NCI-H82 (cell line): ENCODE measurements at regions not wholly inside any gene's neighbourhood (a gene's known extent, or its start where the extent isn't known, plus 50 kb on each side); places are given as distances from the start of the nearest gene placed in this dataset.
"Not testable (repeated sequence)": the region's sequence is repeated elsewhere in the genome, so short reads cannot be mapped to it uniquely, and the experiment has no call there.

Source experiments
- DNase-seq: peaks from one replicate; lab custom pipeline; 2025; lab: John Stamatoyannopoulos, UW

- DNase-seq, result no peak
These were observed 323.2 kb upstream of the INTU start for GRCh38 chr4:127309369-127310102.

GRCh38 chr4:127311371-127311770 lies 321.4 kb upstream of the INTU start:
- DNase-seq, result no peak

- DNase-seq, result no peak
These were observed 320.8 kb upstream of the INTU start for GRCh38 chr4:127311924-127312323.

- no peak for DNase-seq
These were observed 319.0 kb upstream of the INTU start for GRCh38 chr4:127313767-127314166.

GRCh38 chr4:127327491-127327890 lies 305.3 kb upstream of the INTU start:
- no peak for DNase-seq

GRCh38 chr4:127335073-127335620 lies 297.6 kb upstream of the INTU start:
- no peak for DNase-seq

- no peak for DNase-seq
These were observed 297.0 kb upstream of the INTU start for GRCh38 chr4:127335732-127336131.

- not testable (repeated sequence) for DNase-seq
These were observed 289.6 kb upstream of the INTU start for GRCh38 chr4:127343123-127343522.

GRCh38 chr4:127344071-127344470 lies 288.7 kb upstream of the INTU start:
- DNase-seq, result no peak

GRCh38 chr4:127347936-127348335 lies 284.8 kb upstream of the INTU start:
- no peak for DNase-seq

GRCh38 chr4:127352220-127353113 lies 280.3 kb upstream of the INTU start:
- no peak for DNase-seq

- DNase-seq, result no peak
These were observed 277.0 kb upstream of the INTU start for GRCh38 chr4:127355743-127356142.

GRCh38 chr4:127357765-127358164 lies 275.0 kb upstream of the INTU start:
- no peak for DNase-seq

GRCh38 chr4:127362686-127363085 lies 270.1 kb upstream of the INTU start:
- no peak for DNase-seq

- DNase-seq, result peak; percentile 58
These were observed 268.4 kb upstream of the INTU start for GRCh38 chr4:127364397-127364796.

- no peak for DNase-seq
These were observed 267.8 kb upstream of the INTU start for GRCh38 chr4:127364911-127365310.

- no peak for DNase-seq
These were observed 262.2 kb upstream of the INTU start for GRCh38 chr4:127370604-127371003.

- no peak for DNase-seq
These were observed 253.3 kb upstream of the INTU start for GRCh38 chr4:127379499-127379898.

- DNase-seq, result not testable (repeated sequence)
These were observed 252.8 kb upstream of the INTU start for GRCh38 chr4:127379948-127380347.

GRCh38 chr4:127383666-127384065 lies 249.1 kb upstream of the INTU start:
- DNase-seq, result no peak

- DNase-seq, result no peak
These were observed 238.2 kb upstream of the INTU start for GRCh38 chr4:127394516-127394915.

GRCh38 chr4:127400276-127400675 lies 232.5 kb upstream of the INTU start:
- no peak for DNase-seq
